ENCODE measurements at regions not wholly inside any gene's neighbourhood (a gene's known extent, or its start where the extent isn't known, plus 50 kb on each side); places are given as distances from the start of the nearest gene placed in this dataset.

DNA sequence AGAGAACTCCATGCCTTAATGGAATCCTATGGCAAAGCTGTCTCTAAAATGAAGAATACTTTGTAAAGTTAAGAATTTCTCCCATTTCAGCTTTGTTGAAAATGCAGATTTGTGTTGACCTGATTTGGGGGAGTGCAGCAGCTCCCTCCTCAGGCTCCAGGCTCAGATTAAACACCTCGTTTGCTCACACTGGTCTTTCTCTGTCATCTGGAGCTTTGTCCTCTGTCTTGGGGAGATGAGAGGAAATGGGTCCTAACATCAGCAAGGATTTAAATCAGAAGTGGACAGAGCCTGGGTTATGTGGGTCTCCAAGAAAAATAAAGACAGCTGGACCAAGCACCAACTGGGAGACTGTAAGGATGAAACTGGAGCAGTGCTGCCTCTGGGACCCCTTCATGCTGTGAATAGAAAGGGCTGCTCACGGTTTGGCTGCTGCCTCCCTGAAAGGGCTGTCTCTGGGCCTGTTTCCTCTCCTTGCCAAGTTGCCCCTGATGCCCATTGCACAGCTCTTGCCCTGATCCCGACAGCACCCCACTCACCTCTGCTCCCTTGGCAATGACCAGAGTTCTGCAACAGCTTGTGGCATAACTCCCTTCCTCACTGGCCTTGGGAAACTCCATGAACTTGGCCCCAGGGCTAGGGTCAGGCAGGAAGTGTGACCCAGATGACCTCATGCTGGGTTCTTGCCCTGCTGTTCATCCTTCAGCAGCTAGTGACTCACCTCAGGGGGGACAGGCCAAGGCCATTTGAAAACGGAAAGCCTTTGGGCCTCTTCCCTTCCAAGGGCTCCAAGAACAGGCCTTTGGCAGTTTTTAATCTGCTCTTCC is 197.2 kb downstream of the CYP26B1 start:
- H3K27ac ChIP-seq = no peak overlapping the region
- no peak for ATAC-seq
- no peak overlapping the region for H3K4me3 ChIP-seq
- no peaks in the 10 kb centered on the region for H3K4me1 ChIP-seq
- 45 to 46% methylated on average over 3 to 4 of the region's 4 CpGs for WGBS, 2 donors
- DNase-seq = peak in 2 of 4 donors; percentile 33
- intact Hi-C loops (cut with DNase I) = no loop called here
- H3K9me3 ChIP-seq = no peaks in the 10 kb centered on the region
- H3K36me3 ChIP-seq (replicated peaks in 1 of 2; ENCODE audit: insufficient read depth in 1 of 2, low read depth in 2 of 2) = no peaks in the 10 kb centered on the region
- TF ChIP-seq CTCF (IDR thresholded peaks at IDR 0.05) (no peak), POLR2A (IDR thresholded peaks at IDR 0.05) (no peak)
- no peaks in the 10 kb centered on the region for H3K27me3 ChIP-seq

GRCh38 chr2:71949537-71949798 is 198.2 kb downstream of the CYP26B1 start:
- Histone ChIP-seq H3K36me3 (replicated peaks in 1 of 2; ENCODE audit: insufficient read depth in 1 of 2, low read depth in 2 of 2) (no peaks in the 10 kb centered on the region), H3K27me3 (no peaks in the 10 kb centered on the region), H3K4me3 (no peak overlapping the region), H3K4me1 (no peaks in the 10 kb centered on the region), H3K27ac (no peak overlapping the region), H3K9me3 (no peaks in the 10 kb centered on the region)
- intact Hi-C loops (cut with DNase I) = no loop called here
- 60 to 73% methylated on average over 3 of the region's 3 CpGs for WGBS, 2 donors
- ATAC-seq (no peak), DNase-seq (no peak)
- TF ChIP-seq POLR2A (IDR thresholded peaks at IDR 0.05) (no peak), CTCF (IDR thresholded peaks at IDR 0.05) (no peak)

GRCh38 chr2:71948781-71949536 is 198.7 kb downstream of the CYP26B1 start:
- intact Hi-C loops (cut with DNase I) = no loop called here
- H3K4me1 ChIP-seq = no peaks in the 10 kb centered on the region
- no peak overlapping the region for H3K27ac ChIP-seq
- 71 to 77% methylated on average over 10 to 11 of the region's 11 CpGs for WGBS, 2 donors
- no peaks in the 10 kb centered on the region for H3K36me3 ChIP-seq (replicated peaks in 1 of 2; ENCODE audit: insufficient read depth in 1 of 2, low read depth in 2 of 2)
- no peak overlapping the region for H3K4me3 ChIP-seq
- ATAC-seq = peak; percentile 21
- H3K9me3 ChIP-seq = no peaks in the 10 kb centered on the region
- H3K27me3 ChIP-seq = no peaks in the 10 kb centered on the region
- TF ChIP-seq CTCF (IDR thresholded peaks at IDR 0.05) = no peak
- no peak for TF ChIP-seq POLR2A (IDR thresholded peaks at IDR 0.05)
- peak in 1 of 4 donors; percentile 12 for DNase-seq

DNA sequence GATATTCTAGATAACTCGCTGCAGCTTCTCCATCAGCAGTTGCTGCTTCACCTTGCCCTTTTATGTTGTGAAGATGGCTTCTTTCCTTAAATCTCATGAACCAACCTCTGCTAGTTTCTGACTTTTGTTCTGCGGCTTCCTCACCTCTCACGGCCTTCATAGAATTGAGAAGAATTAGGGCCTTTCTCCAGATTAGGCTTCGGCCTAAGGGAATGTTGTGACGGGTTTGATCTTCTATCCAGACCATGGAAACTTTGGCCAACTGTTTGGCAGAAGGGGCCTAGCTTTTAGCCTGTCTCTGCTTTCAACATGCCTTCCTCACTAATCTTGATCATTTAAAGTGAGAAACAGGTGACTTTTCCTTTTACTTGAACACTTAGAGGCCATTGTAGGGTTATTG is 199.9 kb downstream of the CYP26B1 start:
- Histone ChIP-seq H3K27me3 (no peaks in the 10 kb centered on the region), H3K4me3 (no peak overlapping the region), H3K4me1 (no peaks in the 10 kb centered on the region), H3K36me3 (replicated peaks in 1 of 2; ENCODE audit: insufficient read depth in 1 of 2, low read depth in 2 of 2) (no peaks in the 10 kb centered on the region), H3K9me3 (no peaks in the 10 kb centered on the region), H3K27ac (no peak overlapping the region)
- ATAC-seq (no peak), DNase-seq (no peak)
- intact Hi-C loops (cut with DNase I) = no loop called here
- 90 to 93% methylated on average over 5 of the region's 5 CpGs for WGBS, 2 donors
- TF ChIP-seq POLR2A (IDR thresholded peaks at IDR 0.05) (no peak), CTCF (IDR thresholded peaks at IDR 0.05) (no peak)
